ENCODE measurements at regions not wholly inside any gene's neighbourhood (a gene's known extent, or its start where the extent isn't known, plus 50 kb on each side); places are given as distances from the start of the nearest gene placed in this dataset.
A peak's percentile ranks its signal among the peaks of the same experiment; 100 is the strongest.

- TF ChIP-seq ZBTB40 (IDR thresholded peaks at IDR 0.05) (no peak), ZBTB40 (CRISPR knock-in tag; IDR thresholded peaks at IDR 0.05) (no peak), TARDBP (IDR thresholded peaks at IDR 0.05) (no peak), THRB (CRISPR knock-in tag; conservative IDR thresholded peaks at IDR 0.05) (no peak), MAFF (IDR thresholded peaks at IDR 0.05; ENCODE audit: low read length) (peak; percentile 49; the same call in 1 of the 2 replicates), ERF (CRISPR knock-in tag; IDR thresholded peaks at IDR 0.05) (no peak), HOMEZ (CRISPR knock-in tag; IDR thresholded peaks at IDR 0.05) (no peak), ZNF318 (IDR thresholded peaks at IDR 0.05; ENCODE audit: borderline replicate concordance in 1 of 2, low read depth in 1 of 2) (no peak)
These were observed 335.0 kb upstream of the C16orf82 start (continued) for GRCh38 chr16:26731729-26732128.
